ENCODE measurements at regions not wholly inside any gene's neighbourhood (a gene's known extent, or its start where the extent isn't known, plus 50 kb on each side); places are given as distances from the start of the nearest gene placed in this dataset.

DNA sequence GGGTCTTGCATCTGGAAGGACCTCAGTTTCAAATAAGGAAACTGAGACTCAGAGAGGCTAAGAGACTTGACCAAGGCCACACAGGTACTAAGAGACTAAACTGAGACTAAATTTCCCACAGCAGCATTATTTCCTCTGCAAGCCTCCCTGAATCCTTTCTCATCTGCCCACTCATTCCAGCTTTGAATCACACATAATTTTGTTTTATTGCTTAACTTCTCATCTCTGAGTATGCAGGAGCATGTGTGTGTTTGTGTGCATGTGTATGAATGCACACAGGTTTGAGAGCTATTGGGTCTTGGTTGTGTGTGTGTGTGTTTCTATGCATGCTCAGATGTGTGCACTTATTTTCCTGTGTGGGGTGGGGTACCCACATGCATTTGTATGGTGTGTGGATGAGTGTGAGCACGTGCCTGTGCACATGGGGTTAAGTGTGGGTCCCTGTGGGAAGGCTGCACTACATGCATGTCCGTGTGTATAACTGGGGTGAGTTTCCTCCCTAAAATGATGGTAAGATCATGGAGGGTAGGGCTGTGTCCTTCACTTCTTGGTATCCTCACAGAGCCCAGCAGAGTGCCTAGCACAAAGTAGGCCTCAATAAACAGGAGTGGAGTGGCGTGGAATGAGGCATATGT lies 74.4 kb upstream of the ZC3H12A start:
- no peaks in the 10 kb centered on the region for H4K20me1 ChIP-seq (replicated peaks; ENCODE audit: control insufficient read depth, extremely low read depth, insufficient read depth, low read length)

DNA sequence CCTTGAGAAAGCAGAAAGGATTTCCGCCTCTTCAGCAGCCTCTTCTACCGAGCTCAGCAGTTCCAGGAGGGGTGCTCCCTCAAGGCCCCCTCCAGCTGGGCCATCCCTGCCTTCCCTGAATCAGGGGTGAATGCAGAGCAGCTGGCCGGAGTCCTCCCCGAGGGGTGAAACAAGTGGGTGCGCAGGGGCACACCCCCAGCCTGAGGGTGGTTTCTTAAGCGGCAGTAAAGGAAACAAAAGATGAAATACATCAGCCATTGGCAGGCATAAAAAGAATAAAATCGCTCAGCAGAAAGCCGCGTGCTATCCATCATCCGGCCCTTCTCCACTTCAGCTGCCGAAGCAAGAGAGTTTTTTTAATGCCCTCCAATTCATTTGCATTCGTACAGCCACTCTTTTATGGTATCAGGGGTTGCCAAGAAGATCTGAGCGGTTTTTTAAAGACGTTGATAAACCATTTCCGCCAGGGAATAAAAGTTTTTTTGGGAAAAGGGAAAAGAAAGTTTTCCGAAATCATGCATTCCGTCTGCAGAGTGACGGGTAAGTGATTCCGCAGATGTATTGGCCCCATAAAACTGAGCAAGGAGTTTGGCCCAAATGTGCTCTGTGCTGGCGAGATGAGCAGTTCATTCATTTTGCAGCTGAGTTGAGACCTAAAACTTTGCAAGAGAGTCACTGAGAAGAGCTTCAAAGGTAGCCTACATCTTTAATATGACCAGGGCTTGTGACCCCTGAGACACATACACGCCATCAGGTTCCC lies 73.7 kb upstream of the ZC3H12A start:
- no peaks in the 10 kb centered on the region for H3K36me3 ChIP-seq (ENCODE audit: control insufficient read depth in 2 of 2, extremely low read depth in 1 of 2, insufficient read depth in 2 of 2, low read length in 2 of 2)
- ChIA-PET POLR2A (no interaction called here), CTCF (no interaction called here)
- TF ChIP-seq FOS (IDR thresholded peaks at IDR 0.05; ENCODE audit: borderline replicate concordance, insufficient read depth, low read length), result no peak
- no peak for TF ChIP-seq POLR2A (IDR thresholded peaks at IDR 0.05; ENCODE audit: low read depth, low read length)
- TF ChIP-seq EZH2 (IDR thresholded peaks at IDR 0.05; ENCODE audit: borderline replicate concordance, low read depth, low read length, severe bottlenecking), result no peak
- TF ChIP-seq GATA2 (IDR thresholded peaks at IDR 0.05; ENCODE audit: insufficient read depth, insufficient read length, low read depth, low read length), result no peak
- no peak for TF ChIP-seq POLR2AphosphoS5 (IDR thresholded peaks at IDR 0.05; ENCODE audit: insufficient read depth, low read depth, low read length)
- TF ChIP-seq, protein P1, sequence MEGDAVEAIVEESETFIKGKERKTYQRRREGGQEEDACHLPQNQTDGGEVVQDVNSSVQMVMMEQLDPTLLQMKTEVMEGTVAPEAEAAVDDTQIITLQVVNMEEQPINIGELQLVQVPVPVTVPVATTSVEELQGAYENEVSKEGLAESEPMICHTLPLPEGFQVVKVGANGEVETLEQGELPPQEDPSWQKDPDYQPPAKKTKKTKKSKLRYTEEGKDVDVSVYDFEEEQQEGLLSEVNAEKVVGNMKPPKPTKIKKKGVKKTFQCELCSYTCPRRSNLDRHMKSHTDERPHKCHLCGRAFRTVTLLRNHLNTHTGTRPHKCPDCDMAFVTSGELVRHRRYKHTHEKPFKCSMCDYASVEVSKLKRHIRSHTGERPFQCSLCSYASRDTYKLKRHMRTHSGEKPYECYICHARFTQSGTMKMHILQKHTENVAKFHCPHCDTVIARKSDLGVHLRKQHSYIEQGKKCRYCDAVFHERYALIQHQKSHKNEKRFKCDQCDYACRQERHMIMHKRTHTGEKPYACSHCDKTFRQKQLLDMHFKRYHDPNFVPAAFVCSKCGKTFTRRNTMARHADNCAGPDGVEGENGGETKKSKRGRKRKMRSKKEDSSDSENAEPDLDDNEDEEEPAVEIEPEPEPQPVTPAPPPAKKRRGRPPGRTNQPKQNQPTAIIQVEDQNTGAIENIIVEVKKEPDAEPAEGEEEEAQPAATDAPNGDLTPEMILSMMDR (IDR thresholded peaks at IDR 0.05; ENCODE audit: extremely low read depth in 1 of 2, insufficient read depth in 1 of 2, low read depth in 1 of 2, low read length in 2 of 2), result no peak
- TF ChIP-seq MYC (IDR thresholded peaks at IDR 0.05; ENCODE audit: low read depth, low read length), result no peak
- TF ChIP-seq JUN (IDR thresholded peaks at IDR 0.05; ENCODE audit: borderline replicate concordance, insufficient read depth, insufficient read length, low read depth), result no peak
- TF ChIP-seq, protein P2, sequence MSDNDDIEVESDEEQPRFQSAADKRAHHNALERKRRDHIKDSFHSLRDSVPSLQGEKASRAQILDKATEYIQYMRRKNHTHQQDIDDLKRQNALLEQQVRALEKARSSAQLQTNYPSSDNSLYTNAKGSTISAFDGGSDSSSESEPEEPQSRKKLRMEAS (IDR thresholded peaks at IDR 0.05; ENCODE audit: insufficient read depth, insufficient read length), result no peak
- no TSS peak for BruUV-seq (replicated peaks)
- H3K27ac ChIP-seq (ENCODE audit: insufficient read depth, low read depth, low read length), result no peak overlapping the region
- H3K4me3 ChIP-seq (replicated peaks in 1 of 3; ENCODE audit: insufficient read depth in 1 of 3, low read depth in 1 of 3, low read length in 3 of 3), result no peak overlapping the region
- no peak overlapping the region for H3K4me2 ChIP-seq (ENCODE audit: insufficient read depth, low read length)
- no peak for FAIRE-seq
- intact Hi-C loops (cut with micrococcal nuclease), result no loop called here
- H3K9ac ChIP-seq (replicated peaks; ENCODE audit: extremely low read depth, insufficient read depth, low read length), result no peak overlapping the region
- H3K9me1 ChIP-seq (replicated peaks; ENCODE audit: control insufficient read depth, extremely low read depth, insufficient read depth, low read length), result no peaks in the 10 kb centered on the region
- no peaks in the 10 kb centered on the region for H3K27me3 ChIP-seq (ENCODE audit: control insufficient read depth in 2 of 2, insufficient read depth in 2 of 2, low read length in 2 of 2)
- DNase-seq (ENCODE audit: low read depth, low spot score), result no peak
- no peaks in the 10 kb centered on the region for H3K4me1 ChIP-seq (ENCODE audit: control insufficient read depth, extremely low read depth, insufficient read depth, low read length)
- dilution Hi-C loops (cut with MboI; ENCODE audit: extremely low pct_ligation_motif_present, low sequenced_read_pairs), result no loop called here
- no peaks in the 10 kb centered on the region for H3K9me3 ChIP-seq (replicated peaks; ENCODE audit: control insufficient read depth, insufficient read depth, low read length)
- no peaks in the 10 kb centered on the region for H4K20me1 ChIP-seq (replicated peaks; ENCODE audit: control insufficient read depth, extremely low read depth, insufficient read depth, low read length)
- no peaks in the 10 kb centered on the region for H3K79me2 ChIP-seq (ENCODE audit: control insufficient read depth, insufficient read depth, low read length)
- H2AFZ ChIP-seq (ENCODE audit: low read depth, low read length), result no peak overlapping the region

More for the DNA sequence above, 74.4 kb upstream of the ZC3H12A start:
- BruUV-seq (replicated peaks), result no TSS peak
- ChIA-PET CTCF (no interaction called here), POLR2A (no interaction called here)
- Histone ChIP-seq H3K4me3 (replicated peaks in 1 of 3; ENCODE audit: insufficient read depth in 1 of 3, low read depth in 1 of 3, low read length in 3 of 3) (no peak overlapping the region), H3K27ac (ENCODE audit: insufficient read depth, low read depth, low read length) (no peak overlapping the region), H3K36me3 (ENCODE audit: control insufficient read depth in 2 of 2, extremely low read depth in 1 of 2, insufficient read depth in 2 of 2, low read length in 2 of 2) (no peaks in the 10 kb centered on the region), H3K79me2 (ENCODE audit: control insufficient read depth, insufficient read depth, low read length) (no peaks in the 10 kb centered on the region), H3K9ac (replicated peaks; ENCODE audit: extremely low read depth, insufficient read depth, low read length) (no peak overlapping the region), H3K4me2 (ENCODE audit: insufficient read depth, low read length) (no peak overlapping the region), H3K9me1 (replicated peaks; ENCODE audit: control insufficient read depth, extremely low read depth, insufficient read depth, low read length) (no peaks in the 10 kb centered on the region), H3K4me1 (ENCODE audit: control insufficient read depth, extremely low read depth, insufficient read depth, low read length) (no peaks in the 10 kb centered on the region), H3K9me3 (replicated peaks; ENCODE audit: control insufficient read depth, insufficient read depth, low read length) (no peaks in the 10 kb centered on the region), H2AFZ (ENCODE audit: low read depth, low read length) (no peak overlapping the region), H3K27me3 (ENCODE audit: control insufficient read depth in 2 of 2, insufficient read depth in 2 of 2, low read length in 2 of 2) (no peaks in the 10 kb centered on the region)
- no peak for FAIRE-seq
- dilution Hi-C loops (cut with MboI; ENCODE audit: extremely low pct_ligation_motif_present, low sequenced_read_pairs), result no loop called here
- TF ChIP-seq FOS (IDR thresholded peaks at IDR 0.05; ENCODE audit: borderline replicate concordance, insufficient read depth, low read length) (no peak), MYC (IDR thresholded peaks at IDR 0.05; ENCODE audit: low read depth, low read length) (no peak), POLR2AphosphoS5 (IDR thresholded peaks at IDR 0.05; ENCODE audit: insufficient read depth, low read depth, low read length) (no peak)
- no peak for DNase-seq (ENCODE audit: low read depth, low spot score)
- intact Hi-C loops (cut with micrococcal nuclease), result no loop called here

All from endothelial cell of umbilical vein (primary cell).